HL-60 (cell line): ENCODE measurements at regions not wholly inside any gene's neighbourhood (a gene's known extent, or its start where the extent isn't known, plus 50 kb on each side); places are given as distances from the start of the nearest gene placed in this dataset.

Experiments
- CTCF ChIP-seq: IDR thresholded peaks from one replicate; pipeline ENCODE4 v1.5.1; 2011; ENCODE audit warnings: low read length, control low read depth, inconsistent platforms; ENCODE audit not compliant: insufficient read depth
- POLR2AphosphoS5 ChIP-seq: IDR thresholded peaks from 2 replicates; pipeline ENCODE4 v1.6.1; 2012; ENCODE audit warnings: low read depth
- SPI1 ChIP-seq: IDR thresholded peaks from 2 replicates; pipeline ENCODE4 v1.6.1; 2012; ENCODE audit warnings: low read depth, mild to moderate bottlenecking, borderline replicate concordance

DNA sequence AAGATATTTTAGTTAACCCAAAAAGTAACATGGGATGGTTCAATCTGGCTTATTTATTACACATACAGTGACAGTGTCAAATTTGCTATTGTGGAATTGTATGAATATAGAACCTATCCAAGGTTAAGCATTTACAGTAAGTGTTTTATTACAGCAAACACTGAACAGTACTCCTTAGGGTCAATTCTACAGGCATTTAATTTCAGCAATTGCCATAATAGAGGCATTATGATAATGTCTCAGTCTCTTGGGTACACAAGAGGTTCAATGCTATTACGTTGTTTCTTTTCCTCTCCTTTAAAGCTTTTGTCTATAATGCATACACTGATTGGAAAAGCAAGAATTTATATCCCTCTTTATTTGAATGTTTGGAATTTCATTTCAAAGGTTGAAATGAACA, 275.7 kb upstream of the NAALADL2 start:
- TF ChIP-seq CTCF (no peak), POLR2AphosphoS5 (no peak), SPI1 (no peak)
